ENCODE measurements at regions not wholly inside any gene's neighbourhood (a gene's known extent, or its start where the extent isn't known, plus 50 kb on each side); places are given as distances from the start of the nearest gene placed in this dataset.

- no peak for TF ChIP-seq TSHZ2 (CRISPR knock-in tag; IDR thresholded peaks at IDR 0.05)
- no peak for TF ChIP-seq CREB5 (CRISPR knock-in tag; IDR thresholded peaks at IDR 0.05; ENCODE audit: low read depth)
- TF ChIP-seq ISL1 (CRISPR knock-in tag; IDR thresholded peaks at IDR 0.05), result no peak
- TF ChIP-seq ZFP30 (CRISPR knock-in tag; IDR thresholded peaks at IDR 0.05), result no peak
- TF ChIP-seq CSDC2 (CRISPR knock-in tag; IDR thresholded peaks at IDR 0.05), result no peak
- TF ChIP-seq SNAI2 (CRISPR knock-in tag; IDR thresholded peaks at IDR 0.05), result no peak
- no peak for TF ChIP-seq ZNF8 (CRISPR knock-in tag; IDR thresholded peaks at IDR 0.05)
- TF ChIP-seq GLIS3 (CRISPR knock-in tag; IDR thresholded peaks at IDR 0.05), result no peak
- TF ChIP-seq BACH2 (CRISPR knock-in tag; IDR thresholded peaks at IDR 0.05; ENCODE audit: borderline replicate concordance), result no peak
- TF ChIP-seq ZNF70 (CRISPR knock-in tag; IDR thresholded peaks at IDR 0.05), result no peak
- no peak for TF ChIP-seq RARB (CRISPR knock-in tag; IDR thresholded peaks at IDR 0.05)
- TF ChIP-seq ZNF565 (CRISPR knock-in tag; conservative IDR thresholded peaks at IDR 0.05; ENCODE audit: low read depth), result no peak
- TF ChIP-seq PATZ1 (CRISPR knock-in tag; IDR thresholded peaks at IDR 0.05; ENCODE audit: borderline replicate concordance), result no peak
Measured at GRCh38 chr7:132656846-132657776, 80.8 kb upstream of the PLXNA4 start (continued).

DNA sequence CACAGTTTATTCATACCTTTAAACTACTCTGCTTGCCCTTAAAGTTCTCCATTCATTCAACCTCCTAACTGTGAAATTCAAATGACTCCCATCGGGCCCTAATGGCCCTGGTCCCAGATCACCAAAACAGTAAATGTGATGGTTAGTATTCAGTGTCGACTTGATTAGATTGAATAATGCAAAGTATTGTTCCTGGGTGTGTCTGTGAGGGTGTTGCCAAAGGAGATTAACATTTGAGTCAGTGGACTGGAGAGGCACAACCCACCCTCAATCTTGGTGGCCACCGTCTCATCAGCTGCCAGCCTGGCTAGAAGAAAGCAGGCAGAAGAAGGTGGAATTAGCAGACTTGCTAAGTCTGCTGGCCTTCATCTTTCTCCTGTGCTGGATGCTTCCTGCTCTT is 80.1 kb upstream of the PLXNA4 start:
- ATAC-seq, result no peak

GRCh38 chr7:132655131-132655727 is 79.0 kb upstream of the PLXNA4 start:
- TF ChIP-seq ZNF565 (CRISPR knock-in tag; conservative IDR thresholded peaks at IDR 0.05; ENCODE audit: low read depth) (no peak), TSHZ2 (CRISPR knock-in tag; IDR thresholded peaks at IDR 0.05) (no peak), OSR1 (CRISPR knock-in tag; IDR thresholded peaks at IDR 0.05) (no peak), ZFP3 (CRISPR knock-in tag; IDR thresholded peaks at IDR 0.05) (no peak), ZC3H10 (CRISPR knock-in tag; IDR thresholded peaks at IDR 0.05) (no peak), CSDC2 (CRISPR knock-in tag; IDR thresholded peaks at IDR 0.05) (no peak), TCF4 (CRISPR knock-in tag; IDR thresholded peaks at IDR 0.05; ENCODE audit: borderline replicate concordance) (no peak), CREB5 (CRISPR knock-in tag; IDR thresholded peaks at IDR 0.05; ENCODE audit: low read depth) (no peak), PPARA (CRISPR knock-in tag; IDR thresholded peaks at IDR 0.05; ENCODE audit: borderline replicate concordance) (no peak)
- TF ChIP-seq, protein P1, sequence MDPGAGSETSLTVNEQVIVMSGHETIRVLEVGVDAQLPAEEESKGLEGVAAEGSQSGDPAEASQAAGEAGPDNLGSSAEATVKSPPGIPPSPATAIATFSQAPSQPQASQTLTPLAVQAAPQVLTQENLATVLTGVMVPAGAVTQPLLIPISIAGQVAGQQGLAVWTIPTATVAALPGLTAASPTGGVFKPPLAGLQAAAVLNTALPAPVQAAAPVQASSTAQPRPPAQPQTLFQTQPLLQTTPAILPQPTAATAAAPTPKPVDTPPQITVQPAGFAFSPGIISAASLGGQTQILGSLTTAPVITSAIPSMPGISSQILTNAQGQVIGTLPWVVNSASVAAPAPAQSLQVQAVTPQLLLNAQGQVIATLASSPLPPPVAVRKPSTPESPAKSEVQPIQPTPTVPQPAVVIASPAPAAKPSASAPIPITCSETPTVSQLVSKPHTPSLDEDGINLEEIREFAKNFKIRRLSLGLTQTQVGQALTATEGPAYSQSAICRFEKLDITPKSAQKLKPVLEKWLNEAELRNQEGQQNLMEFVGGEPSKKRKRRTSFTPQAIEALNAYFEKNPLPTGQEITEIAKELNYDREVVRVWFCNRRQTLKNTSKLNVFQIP (CRISPR knock-in tag; IDR thresholded peaks at IDR 0.05; ENCODE audit: borderline replicate concordance, low read depth), result no peak
- no peak for ATAC-seq

More for the DNA sequence above, 80.1 kb upstream of the PLXNA4 start:
- TF ChIP-seq ZFP30 (CRISPR knock-in tag; IDR thresholded peaks at IDR 0.05) (no peak), ZC3H10 (CRISPR knock-in tag; IDR thresholded peaks at IDR 0.05) (no peak), ZFP3 (CRISPR knock-in tag; IDR thresholded peaks at IDR 0.05) (no peak), RARB (CRISPR knock-in tag; IDR thresholded peaks at IDR 0.05) (no peak), OSR1 (CRISPR knock-in tag; IDR thresholded peaks at IDR 0.05) (no peak), PPARA (CRISPR knock-in tag; IDR thresholded peaks at IDR 0.05; ENCODE audit: borderline replicate concordance) (no peak), ARNTL (CRISPR knock-in tag; IDR thresholded peaks at IDR 0.05; ENCODE audit: borderline replicate concordance, low read depth) (no peak), TCF4 (CRISPR knock-in tag; IDR thresholded peaks at IDR 0.05; ENCODE audit: borderline replicate concordance) (no peak), BACH2 (CRISPR knock-in tag; IDR thresholded peaks at IDR 0.05; ENCODE audit: borderline replicate concordance) (no peak), GLIS3 (CRISPR knock-in tag; IDR thresholded peaks at IDR 0.05) (no peak), ZNF8 (CRISPR knock-in tag; IDR thresholded peaks at IDR 0.05) (no peak)
